ENCODE measurements at regions not wholly inside any gene's neighbourhood (a gene's known extent, or its start where the extent isn't known, plus 50 kb on each side); places are given as distances from the start of the nearest gene placed in this dataset.

DNA sequence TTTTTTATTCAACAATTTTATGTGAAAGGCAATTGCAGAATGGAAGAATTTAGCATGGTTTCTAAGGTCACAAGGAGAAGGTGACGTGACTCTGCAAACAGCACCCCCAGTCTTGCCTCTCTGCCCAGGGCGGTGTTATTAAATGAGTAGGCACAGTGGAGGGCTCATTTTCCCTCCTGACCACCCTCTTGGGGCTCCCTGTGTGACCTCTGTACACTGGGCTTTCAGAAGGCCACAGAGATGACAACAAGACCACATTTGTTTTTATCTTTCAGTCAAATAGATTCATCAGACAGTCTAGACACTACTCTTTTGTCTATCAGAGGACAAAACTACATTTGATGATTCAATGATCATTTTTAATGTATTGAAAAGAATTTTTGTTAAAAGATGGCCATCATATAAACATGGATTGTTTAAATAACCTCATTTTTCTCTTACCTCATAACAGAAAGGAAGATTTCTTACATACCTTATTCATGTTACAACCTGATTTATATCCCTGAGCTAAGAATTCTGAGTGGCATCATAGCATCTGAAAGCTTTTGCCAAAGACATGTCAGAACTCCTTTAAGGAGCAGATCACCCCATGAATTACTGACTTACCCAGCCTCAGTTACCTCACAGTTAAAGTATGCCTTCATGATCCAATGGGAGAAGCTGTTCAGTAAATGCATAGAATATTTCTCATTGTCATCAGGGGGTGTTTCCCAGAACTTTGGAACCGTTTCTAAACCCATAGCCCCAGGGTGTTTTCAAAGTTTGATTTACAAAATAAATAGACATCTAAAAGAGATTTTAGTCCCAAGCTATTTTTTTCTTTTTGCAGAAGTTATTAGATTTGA lies 184.0 kb upstream of the RFC3 start:
- TF ChIP-seq, protein P1, sequence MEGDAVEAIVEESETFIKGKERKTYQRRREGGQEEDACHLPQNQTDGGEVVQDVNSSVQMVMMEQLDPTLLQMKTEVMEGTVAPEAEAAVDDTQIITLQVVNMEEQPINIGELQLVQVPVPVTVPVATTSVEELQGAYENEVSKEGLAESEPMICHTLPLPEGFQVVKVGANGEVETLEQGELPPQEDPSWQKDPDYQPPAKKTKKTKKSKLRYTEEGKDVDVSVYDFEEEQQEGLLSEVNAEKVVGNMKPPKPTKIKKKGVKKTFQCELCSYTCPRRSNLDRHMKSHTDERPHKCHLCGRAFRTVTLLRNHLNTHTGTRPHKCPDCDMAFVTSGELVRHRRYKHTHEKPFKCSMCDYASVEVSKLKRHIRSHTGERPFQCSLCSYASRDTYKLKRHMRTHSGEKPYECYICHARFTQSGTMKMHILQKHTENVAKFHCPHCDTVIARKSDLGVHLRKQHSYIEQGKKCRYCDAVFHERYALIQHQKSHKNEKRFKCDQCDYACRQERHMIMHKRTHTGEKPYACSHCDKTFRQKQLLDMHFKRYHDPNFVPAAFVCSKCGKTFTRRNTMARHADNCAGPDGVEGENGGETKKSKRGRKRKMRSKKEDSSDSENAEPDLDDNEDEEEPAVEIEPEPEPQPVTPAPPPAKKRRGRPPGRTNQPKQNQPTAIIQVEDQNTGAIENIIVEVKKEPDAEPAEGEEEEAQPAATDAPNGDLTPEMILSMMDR (conservative IDR thresholded peaks at IDR 0.05): no peak
- no peak for TF ChIP-seq ZFX (IDR thresholded peaks at IDR 0.05)

Measured in C4-2B (cell line).